Amniotic epithelial cell (primary cell): ENCODE measurements at regions not wholly inside any gene's neighbourhood (a gene's known extent, or its start where the extent isn't known, plus 50 kb on each side); places are given as distances from the start of the nearest gene placed in this dataset.
"Not testable (repeated sequence)": the region's sequence is repeated elsewhere in the genome, so short reads cannot be mapped to it uniquely, and the experiment has no call there.

ENCODE experiments used
- DNase-seq: peaks from one replicate; pipeline ENCODE4 v3.0.0-alpha.2; 2010; ENCODE audit warnings: low read depth

GRCh38 chr9:94387338-94388010, 59.0 kb upstream of the NUTM2F start:
- not testable (repeated sequence) for DNase-seq

GRCh38 chr9:94388011-94388406, 59.6 kb upstream of the NUTM2F start:
- not testable (repeated sequence) for DNase-seq

- not testable (repeated sequence) for DNase-seq
Measured at GRCh38 chr9:94390425-94391098, 62.1 kb upstream of the NUTM2F start.

- not testable (repeated sequence) for DNase-seq
Measured at GRCh38 chr9:94392971-94393624, 64.7 kb upstream of the NUTM2F start.

GRCh38 chr9:94397766-94398379, 69.4 kb upstream of the NUTM2F start:
- not testable (repeated sequence) for DNase-seq

- not testable (repeated sequence) for DNase-seq
Measured at GRCh38 chr9:94400461-94400860, 72.0 kb upstream of the NUTM2F start.

- not testable (repeated sequence) for DNase-seq
Measured at GRCh38 chr9:94402795-94403194, 74.4 kb upstream of the NUTM2F start.

GRCh38 chr9:94403571-94403970, 75.1 kb upstream of the NUTM2F start:
- DNase-seq = not testable (repeated sequence)

- DNase-seq = not testable (repeated sequence)
Measured at GRCh38 chr9:94413665-94414064, 85.2 kb upstream of the NUTM2F start.

- DNase-seq = not testable (repeated sequence)
Measured at GRCh38 chr9:94415111-94415510, 86.7 kb upstream of the NUTM2F start.

- not testable (repeated sequence) for DNase-seq
Measured at GRCh38 chr9:94420098-94420497, 91.7 kb upstream of the NUTM2F start.

- DNase-seq = not testable (repeated sequence)
Measured at GRCh38 chr9:94421951-94422350, 93.5 kb upstream of the NUTM2F start.

GRCh38 chr9:94425312-94425711, 96.9 kb upstream of the NUTM2F start:
- DNase-seq = not testable (repeated sequence)

GRCh38 chr9:94437128-94437527, 108.7 kb upstream of the NUTM2F start:
- DNase-seq = not testable (repeated sequence)

- DNase-seq = not testable (repeated sequence)
Measured at GRCh38 chr9:94438336-94438735, 109.9 kb upstream of the NUTM2F start.

- peak; percentile 27 for DNase-seq
Measured at GRCh38 chr9:94441146-94441545, 112.7 kb upstream of the NUTM2F start.

- DNase-seq = no peak
Measured at GRCh38 chr9:94441796-94442195, 113.1 kb upstream of the PCAT7 start.

- no peak for DNase-seq
Measured at GRCh38 chr9:94443032-94443722, 111.7 kb upstream of the PCAT7 start.

GRCh38 chr9:94445863-94446262, 109.0 kb upstream of the PCAT7 start:
- DNase-seq = no peak

GRCh38 chr9:94449486-94449885, 105.4 kb upstream of the PCAT7 start:
- no peak for DNase-seq

GRCh38 chr9:94464790-94465189, 90.1 kb upstream of the PCAT7 start:
- DNase-seq = no peak

- not testable (repeated sequence) for DNase-seq
Measured at GRCh38 chr9:94472063-94472462, 82.8 kb upstream of the PCAT7 start.
